ENCODE measurements at regions not wholly inside any gene's neighbourhood (a gene's known extent, or its start where the extent isn't known, plus 50 kb on each side); places are given as distances from the start of the nearest gene placed in this dataset.
"Not testable (repeated sequence)": the region's sequence is repeated elsewhere in the genome, so short reads cannot be mapped to it uniquely, and the experiment has no call there.

DNA sequence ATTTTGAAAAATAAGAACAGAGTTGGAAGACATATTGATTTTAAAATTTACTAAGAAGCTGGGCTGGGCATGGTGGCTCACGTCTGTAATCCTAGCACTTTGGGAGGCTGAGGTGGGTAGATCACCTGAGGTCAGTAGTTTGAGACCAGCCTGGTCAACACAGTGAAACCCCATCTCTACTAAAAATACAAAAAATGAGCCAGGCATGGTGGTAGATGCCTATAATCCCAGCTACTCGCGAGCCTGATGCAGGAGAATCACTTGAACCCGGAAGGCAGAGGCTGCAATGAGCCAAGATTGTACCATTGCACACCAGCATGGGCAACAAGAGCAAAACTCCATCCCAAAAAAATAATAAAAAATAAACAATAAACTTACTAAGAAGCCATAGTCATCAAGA, 262.5 kb downstream of the GOLGA6L6 start:
- intact Hi-C loops (cut with DNase I) = not testable (repeated sequence)
- DNase-seq (ENCODE audit: low spot score) = peak; percentile 22

DNA sequence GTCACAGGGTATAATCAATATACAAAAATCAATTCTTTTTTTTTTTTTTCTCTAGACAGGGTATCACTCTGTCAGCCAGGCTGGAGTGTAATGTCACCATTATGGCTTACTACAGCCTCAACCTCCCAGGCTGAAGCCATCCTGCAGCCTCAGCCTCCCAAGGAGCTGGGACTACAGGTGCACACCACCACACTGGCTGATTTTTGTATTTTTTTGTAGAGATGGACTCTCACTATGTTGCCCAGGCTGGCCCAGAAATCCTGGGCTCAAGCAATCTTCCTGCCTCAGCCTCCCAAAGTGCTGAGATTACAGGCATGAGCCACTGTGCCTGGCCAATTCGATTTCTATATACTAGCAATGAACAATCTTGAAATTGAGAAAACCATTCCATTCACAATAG, 263.2 kb downstream of the GOLGA6L6 start:
- intact Hi-C loops (cut with DNase I) = not testable (repeated sequence)
- peak; percentile 41 for DNase-seq (ENCODE audit: low spot score)

DNA sequence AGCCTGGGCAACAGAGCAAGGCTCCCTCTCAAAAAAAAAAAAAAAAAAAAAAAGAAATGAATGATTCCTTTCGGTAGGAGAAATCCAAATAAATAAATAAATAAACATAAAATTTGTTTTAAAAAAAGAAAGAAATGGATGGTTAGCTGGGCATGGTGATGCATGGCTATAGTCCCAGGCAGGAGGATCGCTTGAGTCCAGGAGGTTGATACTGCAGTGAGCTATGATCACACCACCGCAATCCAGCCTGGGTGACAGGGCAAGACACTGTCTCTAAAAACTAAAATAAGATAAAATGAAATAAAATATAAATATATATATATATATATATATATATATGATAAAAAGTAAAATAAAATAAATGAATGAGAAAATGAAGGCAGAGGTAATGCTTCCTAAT, 264.1 kb downstream of the GOLGA6L6 start:
- intact Hi-C loops (cut with DNase I) = not testable (repeated sequence)
- peak; percentile 35 for DNase-seq (ENCODE audit: low spot score)

DNA sequence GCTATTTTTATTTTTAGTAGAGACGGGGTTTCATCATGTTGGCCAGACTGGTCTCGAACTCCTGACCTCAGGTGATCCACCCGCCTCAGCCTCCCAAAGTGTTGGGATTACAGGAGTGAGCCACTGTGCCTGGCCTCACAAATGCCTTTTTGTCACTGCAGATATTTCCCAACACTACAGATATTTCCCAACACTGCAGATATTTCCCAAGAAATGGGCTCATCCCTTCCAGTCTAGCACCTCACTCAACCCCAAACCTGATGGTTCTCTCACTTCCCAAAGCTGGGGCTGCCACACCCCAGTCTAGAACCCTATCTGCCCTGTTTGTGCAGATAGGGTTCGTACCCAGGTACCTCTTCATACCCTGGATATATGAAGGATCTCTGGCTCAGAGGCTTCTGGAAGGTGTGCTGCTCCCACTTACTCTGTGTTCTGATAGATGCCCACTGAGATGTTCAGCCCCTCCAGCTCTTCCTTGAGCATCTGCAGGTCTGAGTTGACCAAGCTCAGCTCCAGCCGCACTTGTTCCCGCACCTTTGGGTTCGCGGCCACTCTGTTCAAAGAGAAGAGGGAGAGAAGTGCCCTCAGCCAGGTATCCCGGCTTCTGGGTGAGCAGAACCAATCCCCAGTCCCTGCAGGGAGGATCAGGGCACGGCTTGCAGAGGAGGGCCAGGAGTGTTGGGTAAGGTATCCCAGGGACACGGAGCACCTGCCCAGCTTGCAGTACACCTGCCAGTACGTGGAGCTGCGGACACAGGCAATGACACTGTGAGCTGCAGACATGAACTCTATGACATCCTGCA, 265.1 kb downstream of the GOLGA6L6 start:
- intact Hi-C loops (cut with DNase I) = not testable (repeated sequence)
- peak; percentile 82 for DNase-seq (ENCODE audit: low spot score)

DNA sequence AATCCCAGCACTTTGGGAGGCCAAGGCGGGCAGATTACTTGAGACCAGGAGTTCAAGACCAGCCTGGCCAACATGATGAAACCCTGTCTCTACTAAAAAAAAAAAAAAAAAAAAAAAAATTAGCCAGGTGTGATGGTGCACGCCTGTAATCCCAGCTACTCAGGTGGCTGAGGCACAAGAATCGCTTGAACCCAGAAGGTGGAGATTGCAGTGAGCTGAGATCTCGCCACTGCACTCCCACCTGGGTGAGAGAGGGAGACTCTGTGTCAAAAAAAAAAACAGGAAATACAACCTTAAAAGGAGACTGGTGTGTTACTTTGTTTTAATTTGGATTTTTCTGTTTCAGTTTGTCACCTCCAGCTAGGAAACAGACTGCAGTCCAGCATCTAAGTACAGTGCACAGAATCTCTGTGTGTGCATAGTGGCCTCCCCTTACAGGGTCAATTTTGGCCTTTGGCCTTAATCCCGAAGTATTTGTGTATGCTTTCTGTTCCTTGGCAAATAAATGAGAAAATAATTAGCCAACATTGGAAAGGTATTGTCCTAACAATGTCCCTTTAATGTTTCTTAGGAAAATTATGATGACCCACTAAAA, 266.1 kb downstream of the GOLGA6L6 start:
- DNase-seq (ENCODE audit: low spot score); intact Hi-C loops (cut with DNase I): not testable (repeated sequence)

DNA sequence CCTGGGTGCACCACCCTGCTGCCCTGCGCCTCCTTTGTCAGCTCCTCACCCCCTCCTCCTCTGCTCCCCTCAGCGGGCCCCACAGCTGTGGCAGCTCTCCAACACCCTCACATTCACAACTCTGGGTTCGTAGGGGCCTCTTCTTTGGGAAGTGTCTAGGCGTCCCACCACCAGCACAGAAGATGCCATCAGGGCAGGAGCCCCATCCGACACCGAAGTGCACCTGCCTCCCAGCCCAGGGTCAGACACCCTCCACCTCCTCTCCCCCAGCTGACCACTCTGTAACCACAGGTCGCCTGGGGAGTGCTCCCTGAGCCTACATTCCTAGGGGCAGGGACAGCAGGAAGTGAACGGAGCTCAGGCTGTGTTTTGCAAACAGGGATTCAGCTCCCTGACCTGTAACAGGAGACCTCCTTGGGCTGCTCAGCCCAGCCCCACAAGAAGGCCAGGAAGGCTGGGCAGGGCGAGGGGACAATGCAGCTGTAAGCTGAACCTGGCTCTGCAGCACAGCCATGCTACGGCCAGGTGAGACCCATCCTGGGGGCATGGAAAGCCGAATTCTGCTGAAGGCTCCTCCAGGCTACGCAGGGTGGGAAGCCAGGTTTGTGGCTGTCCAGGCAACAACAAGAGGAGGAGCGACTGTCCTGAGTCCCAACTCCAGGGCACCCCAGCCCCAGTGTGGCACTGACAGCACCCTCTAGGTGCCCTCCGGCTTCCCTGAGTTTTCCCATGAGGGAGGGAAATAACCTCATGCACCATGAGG, 269.0 kb downstream of the GOLGA6L6 start:
- intact Hi-C loops (cut with DNase I) = no loop called here
- DNase-seq (ENCODE audit: low spot score) = no peak

DNA sequence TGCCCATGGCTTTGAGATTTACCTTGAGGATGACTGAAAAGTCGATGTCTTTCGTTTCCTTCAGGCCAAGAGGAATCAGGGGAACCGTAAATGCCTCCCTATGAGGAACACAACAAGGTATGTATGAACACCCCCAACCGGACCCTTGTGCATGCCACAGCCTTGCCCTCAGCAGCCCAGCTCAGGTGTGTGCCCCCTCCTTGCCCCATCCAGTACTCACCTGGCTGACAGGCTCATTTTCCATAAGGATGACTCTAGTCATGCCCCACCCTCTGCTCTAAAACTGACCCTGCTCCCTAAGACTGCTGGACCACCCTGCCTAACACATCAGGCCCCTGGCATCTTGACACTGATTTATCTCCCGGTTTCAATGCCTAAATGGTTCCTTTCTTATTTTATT, 270.0 kb downstream of the GOLGA6L6 start:
- no peak for DNase-seq (ENCODE audit: low spot score)
- intact Hi-C loops (cut with DNase I) = no loop called here

DNA sequence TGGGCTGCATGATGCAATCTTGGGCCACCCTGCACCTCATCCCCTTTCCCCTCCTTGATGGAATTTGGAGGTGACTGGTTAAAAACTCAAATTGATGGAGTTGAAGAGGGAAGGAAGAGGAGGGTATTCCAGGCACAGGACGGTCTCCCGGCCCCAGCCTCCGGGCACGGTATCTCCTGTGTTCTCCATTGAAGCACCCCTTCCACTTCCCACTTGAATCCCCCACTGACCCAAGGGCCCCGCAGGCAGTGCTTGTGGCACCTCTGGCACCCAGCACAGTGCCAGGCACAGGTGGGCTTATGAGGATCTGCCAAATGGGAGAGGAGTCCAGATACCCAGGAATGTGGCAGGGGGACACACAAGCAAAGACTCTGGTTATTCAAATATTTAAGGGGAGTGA, 271.6 kb downstream of the GOLGA6L6 start:
- intact Hi-C loops (cut with DNase I) = not testable (repeated sequence)

DNA sequence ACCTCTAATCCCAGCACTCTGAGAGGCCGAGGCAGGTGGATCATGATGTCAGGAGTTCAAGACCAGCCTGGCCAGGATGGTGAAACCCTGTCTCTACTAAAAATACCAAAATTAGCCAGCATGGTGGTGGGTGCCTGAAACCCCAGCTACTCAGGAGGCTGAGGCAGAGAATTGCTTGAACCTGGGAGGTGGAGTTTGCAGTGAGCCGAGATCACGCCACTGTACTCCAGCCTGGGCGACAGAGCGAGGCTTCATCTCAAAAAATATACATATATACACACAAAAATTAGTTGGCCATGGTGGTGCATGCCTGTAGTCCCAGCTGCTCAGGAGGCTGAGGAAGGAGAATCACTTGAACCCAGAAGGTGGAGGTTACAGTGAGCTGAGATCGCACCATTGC, 273.6 kb downstream of the GOLGA6L6 start:
- intact Hi-C loops (cut with DNase I); DNase-seq (ENCODE audit: low spot score): not testable (repeated sequence)

More for the DNA sequence above, 271.6 kb downstream of the GOLGA6L6 start:
- not testable (repeated sequence) for DNase-seq (ENCODE audit: low spot score)

DNA sequence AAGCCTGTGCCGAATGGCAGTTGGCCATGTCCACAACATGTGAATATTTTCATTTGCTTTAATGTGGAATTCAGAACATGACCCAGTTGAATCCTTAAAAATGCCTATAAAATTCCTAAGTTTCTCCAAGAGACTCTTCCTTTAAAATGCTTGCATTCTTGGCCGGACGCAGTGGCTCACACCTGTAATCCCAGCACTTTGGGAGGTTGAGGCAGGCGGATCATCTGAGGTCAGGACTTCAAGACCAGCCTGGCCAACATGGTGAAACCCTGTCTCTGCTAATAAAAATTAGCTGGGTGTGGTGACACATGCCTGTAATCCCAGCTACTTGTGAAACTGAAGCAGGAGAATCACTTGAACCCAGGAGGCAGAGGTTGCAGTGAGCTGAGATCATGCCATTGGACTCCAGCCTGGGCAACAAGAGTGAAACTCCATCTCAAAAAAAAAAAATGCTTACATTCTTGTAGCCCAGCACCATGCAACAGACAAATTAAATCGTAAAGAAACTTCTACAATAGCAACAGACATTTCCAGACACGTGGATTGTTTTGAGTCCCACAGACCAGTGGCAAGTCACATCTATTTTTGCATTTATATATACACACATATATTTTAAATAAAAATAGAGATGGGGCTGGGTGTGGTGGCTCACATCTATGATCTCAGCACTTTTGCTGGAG, 274.4 kb downstream of the GOLGA6L6 start:
- intact Hi-C loops (cut with DNase I); DNase-seq (ENCODE audit: low spot score): not testable (repeated sequence)

DNA sequence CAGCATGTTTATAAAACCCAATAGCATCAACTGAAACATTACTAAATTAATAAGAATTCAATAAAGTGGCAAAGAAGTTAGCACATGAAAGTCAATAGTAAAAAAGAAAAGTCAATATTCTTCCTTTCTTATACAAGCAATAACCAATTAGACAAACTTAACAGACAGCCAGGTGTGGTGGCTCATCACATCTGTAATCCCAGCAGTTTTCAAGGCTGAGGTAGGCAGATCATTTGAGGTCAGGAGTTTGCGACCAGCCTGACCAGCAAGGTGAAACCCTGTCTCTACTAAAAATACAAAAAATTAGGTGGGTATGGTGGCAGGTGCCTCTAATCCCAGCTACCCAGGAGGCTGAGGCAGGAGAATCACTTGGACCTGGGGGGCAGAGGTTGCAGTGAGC, 275.9 kb downstream of the GOLGA6L6 start:
- DNase-seq (ENCODE audit: low spot score); intact Hi-C loops (cut with DNase I): not testable (repeated sequence)

DNA sequence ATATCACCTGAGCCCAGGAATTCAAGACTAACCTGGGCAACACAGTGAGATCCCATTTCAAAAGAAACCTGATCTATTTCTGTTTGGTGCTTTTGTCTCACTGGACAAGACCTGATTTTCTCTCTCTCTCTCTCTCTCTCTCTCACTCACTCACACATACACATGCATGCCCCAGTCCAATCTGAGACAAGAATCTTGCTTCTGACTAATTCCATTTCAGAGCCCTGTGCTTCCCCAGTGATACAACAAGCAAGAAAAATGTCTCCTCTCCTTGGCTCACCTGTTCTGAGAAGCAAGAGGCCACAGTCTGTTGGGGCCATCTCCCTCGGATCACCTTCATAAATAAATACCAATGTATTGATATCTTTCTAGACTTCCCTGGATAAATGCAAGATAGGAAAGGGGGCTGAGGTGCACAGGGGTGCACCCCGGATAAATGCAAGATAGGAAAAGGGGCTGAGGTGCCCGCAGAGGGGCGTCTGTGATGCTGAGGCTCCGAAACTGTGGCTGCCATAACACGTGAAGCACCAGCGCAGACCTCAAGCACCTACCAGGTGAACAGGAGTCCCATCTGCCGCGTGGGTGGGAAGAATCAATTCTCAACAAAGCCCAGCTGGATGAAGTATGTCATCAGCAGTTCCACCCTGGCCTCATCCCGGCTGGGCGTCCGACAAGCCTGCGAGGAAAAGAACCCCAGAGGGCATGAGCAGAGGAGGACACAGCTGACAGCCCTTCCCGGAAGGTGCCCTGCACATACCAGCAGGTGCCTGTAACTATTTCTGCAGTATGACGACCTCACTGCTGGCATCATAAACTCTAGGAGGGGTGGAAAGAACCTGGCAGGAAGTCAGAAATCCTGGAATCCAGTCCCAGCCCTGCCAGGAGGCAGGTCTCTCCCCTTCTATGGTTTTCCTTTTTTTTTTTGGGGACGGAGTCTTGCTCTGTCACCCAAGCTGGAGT, 280.0 kb downstream of the GOLGA6L6 start:
- DNase-seq (ENCODE audit: low spot score); intact Hi-C loops (cut with DNase I): not testable (repeated sequence)

DNA sequence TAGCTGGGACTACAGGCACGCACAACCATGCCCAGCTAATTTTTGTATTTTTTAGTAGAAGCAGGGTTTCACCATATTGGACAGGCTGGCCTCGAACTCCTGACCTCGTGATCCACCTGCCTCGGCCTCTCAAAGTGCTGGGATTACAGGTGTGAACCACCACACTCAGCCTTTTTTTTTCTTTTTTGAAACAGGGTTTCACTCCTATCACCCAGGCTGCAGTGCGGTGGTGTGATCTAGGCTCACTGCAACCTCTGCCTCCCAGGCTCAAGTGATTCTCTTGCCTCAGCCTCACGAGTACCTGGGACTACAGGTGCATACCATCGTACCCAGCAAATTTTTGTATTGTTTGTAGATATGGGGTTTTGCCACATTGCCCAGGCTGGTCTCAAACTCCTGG, 280.9 kb downstream of the GOLGA6L6 start:
- intact Hi-C loops (cut with DNase I); DNase-seq (ENCODE audit: low spot score): not testable (repeated sequence)

DNA sequence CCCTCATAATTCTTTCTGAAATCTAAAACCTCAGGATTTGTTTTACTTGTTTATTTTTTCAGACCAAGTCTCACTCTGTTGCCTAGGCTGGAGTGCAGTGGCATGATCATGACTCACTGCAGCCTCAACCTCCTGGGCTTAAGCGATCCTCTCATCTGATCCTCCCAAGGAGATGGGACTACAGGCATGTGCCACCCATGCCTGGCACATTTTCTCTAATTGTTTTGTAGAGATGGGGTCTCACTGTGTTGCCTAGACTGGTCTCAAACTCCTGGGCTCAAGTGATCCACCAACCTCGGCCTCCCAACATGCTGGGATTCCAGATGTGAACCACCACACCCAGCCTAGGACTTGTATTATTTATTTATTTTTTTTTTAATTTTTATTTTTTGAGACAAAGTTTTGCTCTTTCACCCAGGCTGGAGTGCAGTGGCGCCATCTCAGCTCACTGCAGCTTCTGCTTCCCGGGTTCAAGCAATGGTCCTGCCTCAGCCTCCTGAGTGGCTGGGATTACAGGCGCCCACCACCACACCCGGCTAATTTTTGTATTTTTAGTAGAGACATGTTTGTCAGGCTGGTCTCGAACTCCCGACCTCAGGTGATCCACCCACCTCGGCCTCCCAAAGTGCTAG, 281.9 kb downstream of the GOLGA6L6 start:
- intact Hi-C loops (cut with DNase I); DNase-seq (ENCODE audit: low spot score): not testable (repeated sequence)

DNA sequence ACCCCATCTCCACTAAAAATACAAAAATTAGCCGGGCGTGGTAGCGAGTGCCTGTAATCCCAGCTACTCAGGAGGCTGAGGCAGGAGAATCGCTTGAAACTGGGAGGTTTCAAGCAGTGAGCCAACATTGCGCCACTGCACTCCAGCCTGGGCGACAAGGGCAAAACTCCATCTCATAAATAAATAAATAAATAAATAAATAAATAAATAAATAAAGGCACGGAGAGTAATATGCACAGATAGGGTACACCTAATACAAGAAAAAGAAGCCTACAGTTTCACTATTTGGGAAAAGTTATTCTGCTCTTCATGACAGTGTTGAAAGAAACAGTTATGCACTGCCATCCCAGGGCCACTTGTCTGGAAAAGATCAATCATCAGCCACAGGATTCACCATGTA, 285.2 kb downstream of the GOLGA6L6 start:
- intact Hi-C loops (cut with DNase I); DNase-seq (ENCODE audit: low spot score): not testable (repeated sequence)

DNA sequence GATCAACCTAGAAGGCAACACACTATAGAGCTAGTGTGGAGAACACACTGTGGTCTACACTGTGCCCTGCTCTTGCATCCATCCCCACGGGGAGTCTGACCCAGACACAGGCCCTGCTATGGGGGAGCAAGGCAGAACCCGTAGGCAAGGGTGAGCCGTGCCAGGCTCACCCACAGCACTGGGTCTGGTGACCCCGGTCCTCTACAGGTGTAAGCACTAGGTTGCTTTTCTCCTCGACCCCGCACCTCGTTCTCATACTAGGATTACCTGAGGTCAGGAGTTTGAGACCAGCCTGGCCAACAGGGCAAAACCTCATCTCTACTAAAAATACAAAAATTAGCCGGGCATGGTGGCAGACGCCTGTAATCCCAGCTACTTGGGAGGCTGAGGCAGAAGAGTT, 286.0 kb downstream of the GOLGA6L6 start:
- DNase-seq (ENCODE audit: low spot score) = not testable (repeated sequence)

DNA sequence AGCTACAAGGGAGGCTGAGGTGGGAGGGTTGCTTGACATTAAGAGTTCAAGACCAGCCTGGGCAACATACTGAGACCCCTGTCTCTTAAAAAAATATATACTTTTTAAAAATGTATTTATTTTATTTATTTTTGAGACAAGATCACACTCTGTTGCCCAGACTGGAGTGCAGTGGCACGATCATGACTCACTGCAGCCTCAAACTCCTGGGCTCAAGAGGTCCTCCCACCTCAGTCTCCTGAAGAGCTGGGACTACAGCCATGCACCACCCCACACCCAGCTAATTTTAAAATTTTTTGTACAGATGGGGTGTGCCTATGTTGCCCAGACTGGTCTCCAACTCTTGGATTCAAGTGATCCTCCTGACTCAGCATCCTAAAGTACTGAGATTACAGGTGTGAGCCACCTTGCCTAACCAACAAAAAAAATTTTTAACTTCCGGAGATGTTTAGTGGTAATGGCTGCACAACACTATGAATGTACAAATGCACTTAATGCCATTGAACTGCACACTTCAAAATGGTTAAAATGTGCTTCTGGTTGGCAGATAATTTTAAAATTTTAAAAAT, 288.5 kb downstream of the GOLGA6L6 start:
- intact Hi-C loops (cut with DNase I) = not testable (repeated sequence)

More for the DNA sequence above, 286.0 kb downstream of the GOLGA6L6 start:
- intact Hi-C loops (cut with DNase I) = not testable (repeated sequence)

DNA sequence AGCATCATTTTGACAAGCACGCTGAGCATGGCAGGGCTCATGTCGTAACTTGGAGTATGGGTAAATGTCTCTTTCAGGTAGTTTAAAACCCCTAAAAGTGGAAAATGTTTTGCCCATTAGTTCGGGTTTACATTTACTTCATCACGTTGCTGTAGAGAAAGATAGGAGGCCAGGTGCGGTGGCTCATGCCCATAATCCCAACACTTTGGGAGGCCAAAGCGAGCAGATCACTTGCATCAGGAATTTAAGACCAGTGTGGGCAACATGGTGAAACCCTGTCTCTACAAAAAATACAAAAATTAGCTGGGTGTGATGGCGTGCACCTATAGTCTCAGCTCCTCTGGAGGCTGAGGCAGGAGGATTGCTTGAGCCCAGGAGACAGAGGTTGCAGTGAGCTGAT, 289.6 kb downstream of the GOLGA6L6 start:
- DNase-seq (ENCODE audit: low spot score); intact Hi-C loops (cut with DNase I): not testable (repeated sequence)

More for the DNA sequence above, 288.5 kb downstream of the GOLGA6L6 start:
- DNase-seq (ENCODE audit: low spot score) = not testable (repeated sequence)

Data from posterior vena cava (tissue), 2 donors.